WERI-Rb-1 (cell line): ENCODE measurements at regions not wholly inside any gene's neighbourhood (a gene's known extent, or its start where the extent isn't known, plus 50 kb on each side); places are given as distances from the start of the nearest gene placed in this dataset.

Experiments used
- DNase-seq: peaks from one replicate; pipeline ENCODE4 v3.0.0-alpha.2; 2020
- H3K27ac ChIP-seq: fragments of 250-450 bp; sonication (Bioruptor Pico); 2 replicates; pipeline ENCODE4 v1.5.1; 2020; ENCODE audit warnings: mild to moderate bottlenecking, moderate library complexity
- H3K27me3 ChIP-seq: fragments of 250-450 bp; sonication (Bioruptor Pico); 2 replicates; pipeline ENCODE4 v1.5.1; 2021; ENCODE audit warnings: mild to moderate bottlenecking, low read depth, moderate library complexity; ENCODE audit not compliant: insufficient read depth, severe bottlenecking
- H3K36me3 ChIP-seq: fragments of 250-450 bp; sonication (Bioruptor Pico); 2 replicates; pipeline ENCODE4 v1.5.1; 2020; ENCODE audit warnings: mild to moderate bottlenecking, moderate library complexity
- H3K4me3 ChIP-seq: 2 replicates; pipeline ENCODE4 v1.5.1; 2011; ENCODE audit warnings: low read depth, mild to moderate bottlenecking, control low read depth, low read length
- H3K9me3 ChIP-seq: fragments of 250-450 bp; sonication (Bioruptor Pico); 2 replicates; pipeline ENCODE4 v1.5.1; 2021; ENCODE audit warnings: mild to moderate bottlenecking, moderate library complexity; ENCODE audit not compliant: severe bottlenecking
- CTCF ChIP-seq: IDR thresholded peaks from 2 replicates; pipeline ENCODE4 v1.5.1; 2011; ENCODE audit warnings: low read depth, mild to moderate bottlenecking, control low read depth, inconsistent platforms, low read length

- Histone ChIP-seq H3K27ac (no peak overlapping the region), H3K4me3 (no peak overlapping the region), H3K9me3 (no peaks in the 10 kb centered on the region), H3K27me3 (no peaks in the 10 kb centered on the region), H3K36me3 (no peaks in the 10 kb centered on the region)
- no peak for TF ChIP-seq CTCF
- DNase-seq, result no peak
Observed at GRCh38 chr2:128686881-128687555, 368.4 kb upstream of the HS6ST1 start.

GRCh38 chr2:128687565-128687964, 368.9 kb upstream of the HS6ST1 start:
- no peak overlapping the region for H3K27ac ChIP-seq
- TF ChIP-seq CTCF, result no peak
- no peak overlapping the region for H3K4me3 ChIP-seq
- no peaks in the 10 kb centered on the region for H3K27me3 ChIP-seq
- DNase-seq, result no peak
- H3K36me3 ChIP-seq, result no peaks in the 10 kb centered on the region
- H3K9me3 ChIP-seq, result no peaks in the 10 kb centered on the region

GRCh38 chr2:128689971-128690370, 371.3 kb upstream of the HS6ST1 start:
- Histone ChIP-seq H3K9me3 (no peaks in the 10 kb centered on the region), H3K27ac (no peak overlapping the region), H3K4me3 (no peak overlapping the region), H3K36me3 (no peaks in the 10 kb centered on the region), H3K27me3 (no peaks in the 10 kb centered on the region)
- TF ChIP-seq CTCF, result no peak
- DNase-seq, result no peak

GRCh38 chr2:128690431-128690830, 371.8 kb upstream of the HS6ST1 start:
- H3K36me3 ChIP-seq, result no peaks in the 10 kb centered on the region
- TF ChIP-seq CTCF, result no peak
- no peak overlapping the region for H3K27ac ChIP-seq
- H3K27me3 ChIP-seq, result no peaks in the 10 kb centered on the region
- DNase-seq, result no peak
- no peaks in the 10 kb centered on the region for H3K9me3 ChIP-seq
- H3K4me3 ChIP-seq, result no peak overlapping the region

GRCh38 chr2:128690869-128691268, 372.2 kb upstream of the HS6ST1 start:
- Histone ChIP-seq H3K4me3 (no peak overlapping the region), H3K36me3 (no peaks in the 10 kb centered on the region), H3K27ac (no peak overlapping the region), H3K27me3 (no peaks in the 10 kb centered on the region), H3K9me3 (no peaks in the 10 kb centered on the region)
- no peak for DNase-seq
- TF ChIP-seq CTCF, result no peak

GRCh38 chr2:128691526-128691925, 372.9 kb upstream of the HS6ST1 start:
- Histone ChIP-seq H3K4me3 (no peak overlapping the region), H3K36me3 (no peaks in the 10 kb centered on the region), H3K27ac (no peak overlapping the region), H3K9me3 (no peaks in the 10 kb centered on the region), H3K27me3 (no peaks in the 10 kb centered on the region)
- no peak for TF ChIP-seq CTCF
- DNase-seq, result no peak
